ENCODE measurements at regions not wholly inside any gene's neighbourhood (a gene's known extent, or its start where the extent isn't known, plus 50 kb on each side); places are given as distances from the start of the nearest gene placed in this dataset.

DNA sequence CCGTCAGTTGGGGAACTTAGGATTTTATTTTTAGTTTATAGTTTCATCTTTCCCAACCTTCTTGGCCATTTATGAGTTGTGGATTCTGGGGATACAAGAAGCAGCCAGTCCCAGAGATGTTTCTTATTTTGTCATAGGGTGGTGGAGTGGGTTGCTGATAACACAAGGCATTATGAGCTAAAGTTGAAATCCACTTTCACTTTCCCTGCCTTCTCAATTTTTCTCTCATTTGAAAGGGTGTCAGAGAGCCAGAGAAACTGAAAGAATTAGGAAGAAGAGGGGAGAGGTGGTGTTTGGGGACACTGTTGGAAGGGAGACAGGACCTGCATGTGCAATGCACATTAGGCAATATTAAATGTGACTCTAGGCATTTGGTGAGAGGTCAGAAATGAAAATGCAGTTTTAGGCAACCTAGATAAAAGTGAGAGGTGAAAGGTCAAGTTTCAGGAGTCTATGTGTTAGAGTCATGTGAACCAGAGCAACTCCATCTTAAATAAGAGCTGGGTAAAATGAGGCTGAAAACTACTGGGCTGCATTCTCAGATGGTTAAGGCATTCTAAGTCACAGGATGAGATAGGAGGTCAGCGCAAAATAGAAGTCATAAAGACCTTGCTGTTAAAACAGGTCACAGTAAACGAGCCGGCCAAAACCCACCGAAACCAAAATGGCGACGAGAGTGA, 71.1 kb upstream of the F3 start:
- Mint-ChIP-seq H3K27me3 (ENCODE audit: low read depth) (peaks cover 8% of the 10 kb centered on the region), H3K27ac (no peak overlapping the region), H3K4me3 (no peak overlapping the region), H3K36me3 (ENCODE audit: low read depth) (no peaks in the 10 kb centered on the region), H3K9me3 (no peaks in the 10 kb centered on the region), H3K4me1 (ENCODE audit: low read depth) (peaks cover 11% of the 10 kb centered on the region)
- no peak for DNase-seq (ENCODE audit: low spot score)

DNA sequence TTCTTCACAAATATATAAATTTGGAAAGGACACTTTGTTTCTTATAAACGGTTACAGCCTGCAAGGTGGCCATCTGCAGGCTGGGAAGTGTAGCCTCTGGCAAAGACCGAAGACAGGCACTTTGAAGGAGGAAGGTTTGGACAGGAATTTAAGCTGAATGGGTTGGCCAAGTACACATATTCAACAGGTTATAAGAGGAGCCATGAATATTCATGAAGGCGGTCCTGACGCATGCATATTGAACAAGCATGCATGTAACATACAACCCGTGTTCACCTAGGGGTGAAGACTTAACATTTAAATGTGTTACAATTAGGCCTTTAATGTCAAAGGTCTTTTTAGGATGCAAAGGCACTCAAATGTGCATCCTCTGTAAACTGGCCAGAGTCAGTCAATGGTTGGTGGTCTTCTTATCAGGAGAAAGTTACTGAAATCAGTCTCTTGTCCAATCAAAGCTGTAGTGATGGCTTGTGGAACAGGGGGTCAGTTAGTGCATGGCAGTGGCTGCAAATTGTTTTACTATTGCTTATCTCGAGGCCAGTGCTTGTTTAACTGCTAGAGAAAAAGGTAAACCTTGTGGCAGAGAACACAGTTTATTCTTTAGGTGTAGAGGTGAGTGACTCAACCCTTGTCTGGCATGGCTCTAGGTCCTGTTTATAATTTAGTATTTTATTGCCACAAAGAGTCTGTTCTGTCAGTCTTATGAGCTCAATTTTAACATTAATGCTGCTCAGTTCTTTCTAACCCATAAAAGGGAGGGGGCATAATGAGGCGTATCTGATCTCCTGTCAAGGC, 70.3 kb upstream of the F3 start:
- Mint-ChIP-seq H3K27ac (no peak overlapping the region), H3K36me3 (ENCODE audit: low read depth) (no peaks in the 10 kb centered on the region), H3K4me1 (ENCODE audit: low read depth) (peaks cover 11% of the 10 kb centered on the region), H3K27me3 (ENCODE audit: low read depth) (peaks cover 8% of the 10 kb centered on the region), H3K4me3 (no peak overlapping the region), H3K9me3 (no peaks in the 10 kb centered on the region)
- DNase-seq (ENCODE audit: low spot score): no peak

DNA sequence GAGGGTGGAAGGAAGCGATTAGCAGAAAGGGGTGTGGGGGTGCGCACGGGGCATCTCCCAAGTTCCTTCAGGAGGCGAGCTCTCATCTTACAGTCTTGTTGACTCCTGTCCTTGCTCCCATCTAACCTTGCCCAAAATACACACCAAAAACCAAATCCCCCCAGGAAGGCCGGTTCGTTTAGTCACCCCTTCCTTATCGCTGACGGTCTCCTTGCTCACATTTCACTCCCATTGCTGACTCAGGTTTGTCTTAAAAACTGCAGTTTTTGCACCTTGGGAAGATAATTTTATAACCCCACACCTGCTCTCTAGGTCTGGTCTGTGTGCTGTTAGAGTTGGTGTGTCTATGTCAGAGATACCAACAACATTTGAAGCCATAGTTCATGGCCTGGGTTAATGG, 68.1 kb upstream of the F3 start:
- no peaks in the 10 kb centered on the region for H3K9me3 Mint-ChIP-seq
- peaks cover 5% of the 10 kb centered on the region for H3K4me1 Mint-ChIP-seq (ENCODE audit: low read depth)
- H3K27me3 Mint-ChIP-seq (ENCODE audit: low read depth): peaks cover 10% of the 10 kb centered on the region
- H3K27ac Mint-ChIP-seq: no peak overlapping the region
- DNase-seq (ENCODE audit: low spot score): no peak
- H3K4me3 Mint-ChIP-seq: no peak overlapping the region
- H3K36me3 Mint-ChIP-seq (ENCODE audit: low read depth): no peaks in the 10 kb centered on the region

DNA sequence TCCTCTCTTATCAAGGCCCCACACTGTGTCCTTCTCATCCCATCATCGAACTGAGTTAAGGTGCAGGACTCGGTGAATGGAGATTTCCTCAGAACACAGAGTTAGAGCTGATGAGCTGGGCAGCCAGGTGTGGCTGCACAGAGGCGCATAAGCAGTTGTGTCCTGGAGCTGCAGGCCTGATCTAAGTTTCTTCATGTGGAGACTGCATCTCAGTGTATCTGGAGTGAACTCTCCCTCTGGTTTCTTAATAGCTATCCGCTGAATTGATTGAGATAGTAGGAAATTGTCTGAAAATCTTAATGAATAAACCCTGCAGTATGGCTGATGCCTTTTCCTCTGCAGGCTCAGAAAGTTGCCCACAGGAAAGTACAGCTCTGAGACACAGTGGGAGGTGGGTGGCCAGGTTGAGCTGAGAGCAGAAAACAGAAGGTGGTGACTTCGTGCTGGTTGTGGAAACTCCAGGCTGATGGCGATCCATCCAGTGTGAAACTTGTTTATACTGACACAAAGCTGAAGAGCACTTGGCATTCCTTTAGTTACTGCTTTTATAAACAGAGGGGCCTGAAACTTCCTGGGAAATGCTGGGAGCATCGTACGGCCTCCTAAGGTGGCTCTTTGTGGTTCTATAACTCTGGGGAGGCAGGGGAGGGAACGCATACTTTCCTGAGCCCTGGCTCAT, 67.4 kb upstream of the F3 start:
- Mint-ChIP-seq H3K4me3 (no peak overlapping the region), H3K4me1 (ENCODE audit: low read depth) (peaks cover 5% of the 10 kb centered on the region), H3K27ac (no peak overlapping the region), H3K27me3 (ENCODE audit: low read depth) (peaks cover 10% of the 10 kb centered on the region), H3K36me3 (ENCODE audit: low read depth) (no peaks in the 10 kb centered on the region), H3K9me3 (no peaks in the 10 kb centered on the region)
- no peak for DNase-seq (ENCODE audit: low spot score)

DNA sequence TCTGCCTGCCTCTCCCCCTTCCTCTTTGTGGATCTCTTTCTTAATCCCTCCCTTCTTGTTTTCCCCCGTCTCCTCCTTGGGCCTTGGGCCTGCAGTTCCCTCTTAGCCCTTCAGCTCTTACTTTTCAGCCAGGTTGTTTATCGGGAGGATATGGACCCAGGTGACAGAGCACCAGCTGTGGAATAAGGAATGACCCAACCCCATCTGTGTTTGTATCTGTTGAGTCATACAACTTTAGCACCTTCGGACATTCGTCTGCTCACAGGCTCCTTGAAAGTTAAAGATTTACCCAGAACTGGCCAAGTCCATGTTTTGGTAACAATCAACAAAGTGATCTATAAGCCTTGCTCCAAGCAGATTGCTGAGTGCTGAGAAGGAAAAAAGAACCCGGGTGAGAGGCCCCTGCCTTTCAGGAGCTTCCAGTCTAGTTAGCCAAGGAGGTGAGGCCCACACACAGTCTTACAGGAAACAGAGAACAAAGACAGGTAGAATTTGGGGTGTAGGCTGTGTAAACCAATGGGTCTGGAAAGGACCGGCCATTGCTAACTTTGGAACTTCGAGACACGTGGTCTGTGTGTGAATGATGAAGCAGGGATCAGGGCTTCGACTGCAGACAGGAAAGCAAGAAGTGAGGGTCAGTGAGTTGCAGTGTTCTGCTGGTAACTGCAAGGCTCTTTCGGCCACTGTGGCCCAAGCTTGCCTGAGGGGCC, 66.7 kb upstream of the F3 start:
- peaks cover 15% of the 10 kb centered on the region for H3K27me3 Mint-ChIP-seq (ENCODE audit: low read depth)
- no peaks in the 10 kb centered on the region for H3K36me3 Mint-ChIP-seq (ENCODE audit: low read depth)
- no peak overlapping the region for H3K27ac Mint-ChIP-seq
- H3K4me1 Mint-ChIP-seq (ENCODE audit: low read depth): peaks cover 10% of the 10 kb centered on the region
- H3K9me3 Mint-ChIP-seq: no peaks in the 10 kb centered on the region
- H3K4me3 Mint-ChIP-seq: no peak overlapping the region
- no peak for DNase-seq (ENCODE audit: low spot score)

DNA sequence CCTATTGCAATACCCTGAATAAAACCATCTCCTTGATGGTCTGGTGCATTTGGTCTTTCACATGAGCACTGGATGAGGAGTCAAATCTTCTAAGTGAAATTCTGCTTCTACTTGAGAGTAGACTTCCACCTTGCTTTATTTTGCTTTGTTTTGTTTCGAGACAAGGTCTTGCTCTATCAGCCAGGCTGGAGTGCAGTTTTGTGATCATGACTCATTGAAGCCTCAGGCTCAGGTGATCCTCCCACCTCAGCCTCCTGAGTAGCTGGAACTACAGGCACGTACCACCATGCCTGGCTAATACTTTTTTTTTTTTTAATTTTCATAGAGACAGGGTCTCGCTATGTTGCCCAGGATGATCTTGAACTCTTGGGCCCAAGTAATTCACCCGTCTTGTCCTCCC, 65.8 kb upstream of the F3 start:
- Mint-ChIP-seq H3K9me3 (no peaks in the 10 kb centered on the region), H3K27ac (no peak overlapping the region), H3K4me3 (no peak overlapping the region), H3K27me3 (ENCODE audit: low read depth) (peaks cover 11% of the 10 kb centered on the region), H3K4me1 (ENCODE audit: low read depth) (peaks cover 10% of the 10 kb centered on the region), H3K36me3 (ENCODE audit: low read depth) (no peaks in the 10 kb centered on the region)
- no peak for DNase-seq (ENCODE audit: low spot score)

DNA sequence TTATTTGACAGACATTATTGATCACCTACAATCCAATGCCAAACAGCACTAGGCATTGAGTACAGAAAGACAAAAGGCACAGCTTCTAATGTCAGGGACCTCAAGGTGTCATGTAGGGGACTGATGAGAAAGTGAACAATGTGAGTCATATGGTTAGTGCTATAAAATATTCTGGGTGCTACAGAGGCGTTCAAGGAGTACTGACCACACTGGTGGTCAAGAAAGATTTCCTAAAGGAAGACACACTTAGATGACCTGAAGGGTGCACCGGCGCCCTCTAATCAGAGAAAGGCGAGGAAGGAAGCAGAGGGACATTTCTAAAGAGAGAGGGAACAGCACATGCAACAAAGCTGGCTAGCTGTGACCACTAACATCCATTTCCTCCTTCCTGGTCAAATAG, 64.9 kb upstream of the F3 start:
- no peak for DNase-seq (ENCODE audit: low spot score)
- H3K27ac Mint-ChIP-seq: no peak overlapping the region
- no peak overlapping the region for H3K4me3 Mint-ChIP-seq
- H3K9me3 Mint-ChIP-seq: no peaks in the 10 kb centered on the region
- H3K36me3 Mint-ChIP-seq (ENCODE audit: low read depth): no peaks in the 10 kb centered on the region
- H3K4me1 Mint-ChIP-seq (ENCODE audit: low read depth): peaks cover 19% of the 10 kb centered on the region
- H3K27me3 Mint-ChIP-seq (ENCODE audit: low read depth): peaks cover 13% of the 10 kb centered on the region

DNA sequence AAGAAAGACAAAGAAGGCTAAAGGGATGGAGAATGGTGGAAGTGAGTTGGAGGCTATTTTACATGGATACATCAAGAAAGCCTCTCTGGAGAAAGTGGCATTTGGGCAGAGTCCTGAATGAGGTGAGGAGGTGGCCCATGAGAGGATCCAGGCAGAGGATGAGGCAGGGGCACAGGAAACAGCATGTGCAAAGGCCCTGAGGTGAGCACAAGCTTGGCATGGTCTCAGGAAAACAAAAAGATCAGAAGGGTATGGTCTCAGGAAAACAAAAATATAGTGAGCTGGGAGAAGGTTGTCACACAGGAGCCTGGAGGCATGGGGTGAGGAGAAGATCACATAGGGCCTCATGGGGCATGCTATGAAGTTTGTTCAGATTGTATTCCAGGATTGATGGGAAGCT, 62.1 kb upstream of the F3 start:
- H3K9me3 Mint-ChIP-seq: no peaks in the 10 kb centered on the region
- peaks cover 31% of the 10 kb centered on the region for H3K27me3 Mint-ChIP-seq (ENCODE audit: low read depth)
- no peaks in the 10 kb centered on the region for H3K36me3 Mint-ChIP-seq (ENCODE audit: low read depth)
- H3K4me3 Mint-ChIP-seq: no peak overlapping the region
- no peak for DNase-seq (ENCODE audit: low spot score)
- peaks cover 19% of the 10 kb centered on the region for H3K4me1 Mint-ChIP-seq (ENCODE audit: low read depth)
- no peak overlapping the region for H3K27ac Mint-ChIP-seq

DNA sequence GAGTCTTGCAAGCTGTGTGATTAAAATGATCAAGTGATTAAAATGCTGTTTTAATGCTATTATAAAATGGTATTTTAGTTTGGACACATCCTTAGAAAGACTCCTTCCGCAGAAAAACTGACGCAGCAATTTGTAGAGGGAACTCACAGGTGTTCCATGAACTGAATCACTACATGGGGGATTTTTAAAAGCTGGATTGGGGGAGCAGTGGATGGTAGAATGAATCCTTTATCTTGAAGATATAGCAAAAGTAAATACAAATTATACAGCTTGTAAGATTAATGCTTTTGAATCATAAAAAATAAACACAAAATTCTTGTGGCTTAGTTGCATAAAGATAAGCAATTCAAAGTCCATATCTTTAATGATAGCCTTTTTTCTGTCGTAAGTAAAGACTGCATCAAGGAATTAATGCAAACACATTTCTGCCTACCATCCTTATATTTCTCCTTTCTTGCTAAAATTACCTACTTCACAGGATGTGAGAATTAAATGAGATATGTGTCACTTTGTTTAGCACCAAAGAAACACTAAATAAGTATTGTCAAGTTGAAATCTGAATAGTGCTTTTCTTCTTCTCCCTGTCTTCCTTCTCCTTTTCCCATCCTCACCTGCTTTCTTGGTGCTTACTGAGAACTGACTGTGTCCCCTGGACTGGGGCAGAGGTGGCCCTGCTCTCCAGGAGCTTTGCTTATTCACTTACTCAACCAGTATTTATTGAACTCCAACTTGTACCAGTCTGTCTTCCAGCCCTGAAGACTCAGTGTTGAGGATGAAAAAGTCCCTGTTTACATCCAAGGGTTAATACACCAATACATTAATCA, 61.5 kb upstream of the F3 start:
- Mint-ChIP-seq H3K27ac (no peak overlapping the region), H3K36me3 (ENCODE audit: low read depth) (no peaks in the 10 kb centered on the region), H3K4me3 (peak overlapping the region; percentile 70), H3K9me3 (no peaks in the 10 kb centered on the region), H3K27me3 (ENCODE audit: low read depth) (peaks cover 32% of the 10 kb centered on the region), H3K4me1 (ENCODE audit: low read depth) (peaks cover 19% of the 10 kb centered on the region)
- no peak for DNase-seq (ENCODE audit: low spot score)

DNA sequence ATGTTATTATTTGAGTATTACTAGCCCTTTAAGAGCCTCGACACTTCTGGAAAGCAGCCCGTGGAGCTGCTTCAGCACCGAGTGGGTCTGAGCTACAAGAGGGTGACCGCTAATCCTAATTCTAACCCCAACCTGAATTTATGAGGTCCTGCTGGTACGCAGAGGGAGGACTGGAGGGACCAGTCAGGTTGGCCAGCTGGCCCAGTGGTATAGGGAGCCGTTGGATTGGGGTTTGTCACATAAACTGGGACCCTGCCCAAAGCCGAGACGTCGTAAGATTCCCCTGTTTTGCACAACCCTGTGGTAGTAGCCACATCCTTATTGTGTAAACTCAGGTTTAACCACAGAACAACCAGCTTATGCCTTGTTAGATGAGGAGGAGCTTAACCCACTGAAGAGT, 60.8 kb upstream of the F3 start:
- Mint-ChIP-seq H3K4me1 (ENCODE audit: low read depth) (peaks cover 19% of the 10 kb centered on the region), H3K27me3 (ENCODE audit: low read depth) (peaks cover 35% of the 10 kb centered on the region), H3K27ac (peak overlapping the region; percentile 46), H3K4me3 (peak overlapping the region; percentile 70), H3K9me3 (no peaks in the 10 kb centered on the region), H3K36me3 (ENCODE audit: low read depth) (no peaks in the 10 kb centered on the region)
- DNase-seq (ENCODE audit: low spot score): peak; percentile 12

DNA sequence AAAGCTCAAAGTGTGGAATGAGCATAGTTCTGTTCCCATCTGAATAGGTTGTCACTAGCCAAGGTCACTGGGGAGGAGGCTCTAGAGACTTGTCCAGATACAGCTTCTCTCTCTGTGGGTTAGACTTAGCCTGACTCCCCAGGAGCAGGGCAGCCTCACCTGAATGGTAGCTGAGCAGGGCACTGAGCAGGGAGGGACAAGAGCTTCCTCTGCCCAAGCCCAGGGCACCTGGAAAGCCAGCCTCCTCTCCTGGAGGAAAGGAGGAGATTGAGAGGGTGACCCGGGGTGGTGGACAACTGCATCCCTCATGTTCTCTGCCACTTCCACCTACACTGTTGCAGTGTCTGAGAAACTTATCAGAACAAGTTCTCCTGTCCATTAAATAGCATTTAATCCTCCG, 59.0 kb upstream of the F3 start:
- H3K27me3 Mint-ChIP-seq (ENCODE audit: low read depth): peaks cover 39% of the 10 kb centered on the region
- no peak for DNase-seq (ENCODE audit: low spot score)
- H3K36me3 Mint-ChIP-seq (ENCODE audit: low read depth): no peaks in the 10 kb centered on the region
- H3K9me3 Mint-ChIP-seq: no peaks in the 10 kb centered on the region
- H3K4me3 Mint-ChIP-seq: no peak overlapping the region
- peaks cover 19% of the 10 kb centered on the region for H3K4me1 Mint-ChIP-seq (ENCODE audit: low read depth)
- no peak overlapping the region for H3K27ac Mint-ChIP-seq

DNA sequence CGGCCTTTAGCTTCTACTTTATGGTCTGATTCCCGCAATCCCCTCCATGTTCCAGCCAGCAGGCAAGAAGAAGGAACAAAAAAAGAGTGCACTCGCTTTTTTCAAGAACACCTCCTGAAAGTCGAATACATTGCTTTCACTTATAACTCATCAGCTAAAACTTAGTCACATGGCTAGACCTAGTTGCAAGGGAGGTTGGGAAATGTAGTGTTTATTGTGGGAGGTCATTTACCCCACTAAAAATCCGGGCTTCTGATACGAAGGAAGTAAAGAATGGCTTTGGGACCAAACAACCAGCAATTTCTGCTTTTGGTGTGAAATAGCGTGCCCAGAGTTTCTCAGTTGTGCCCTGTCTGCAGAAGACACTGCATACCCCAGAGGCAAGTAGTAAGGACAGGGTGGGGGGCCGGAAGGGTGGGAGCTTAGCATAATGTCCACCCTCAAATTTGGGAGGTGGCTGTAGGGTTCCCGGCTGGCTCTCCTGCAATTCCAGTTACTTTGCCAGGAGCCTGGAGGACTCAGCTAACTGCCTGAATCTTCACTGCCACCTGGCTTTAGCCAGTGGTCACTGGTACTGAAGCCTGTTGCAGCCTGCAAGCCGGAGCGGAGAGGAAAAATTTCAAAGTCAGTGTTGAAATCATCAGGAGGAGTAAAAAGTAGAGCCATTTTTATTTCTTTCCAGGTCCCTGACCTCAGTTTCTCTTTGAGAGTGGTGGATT, 57.7 kb upstream of the F3 start:
- no peak overlapping the region for H3K27ac Mint-ChIP-seq
- H3K27me3 Mint-ChIP-seq (ENCODE audit: low read depth): peaks cover 41% of the 10 kb centered on the region
- peaks cover 19% of the 10 kb centered on the region for H3K4me1 Mint-ChIP-seq (ENCODE audit: low read depth)
- no peaks in the 10 kb centered on the region for H3K9me3 Mint-ChIP-seq
- no peak for DNase-seq (ENCODE audit: low spot score)
- no peak overlapping the region for H3K4me3 Mint-ChIP-seq
- no peaks in the 10 kb centered on the region for H3K36me3 Mint-ChIP-seq (ENCODE audit: low read depth)

DNA sequence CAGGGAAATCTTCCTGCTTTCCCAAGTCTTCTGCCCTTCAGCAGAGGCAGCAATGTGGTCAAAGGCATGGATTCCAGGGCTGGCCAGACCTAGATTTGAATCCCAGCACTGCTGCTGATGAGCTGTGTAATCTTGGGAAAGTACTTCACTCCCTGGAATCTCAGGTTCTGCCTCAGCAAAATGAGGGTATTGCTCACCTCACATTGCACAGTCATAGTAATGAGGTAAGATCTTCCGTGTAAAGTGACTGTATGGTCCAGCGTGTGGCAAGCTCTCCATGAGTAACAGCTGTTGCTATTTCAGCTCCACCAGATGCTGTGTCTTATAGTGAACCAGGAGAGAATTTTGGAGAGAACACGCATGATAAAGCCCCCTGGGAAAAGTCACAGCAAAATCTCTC, 56.1 kb upstream of the F3 start:
- no peak overlapping the region for H3K4me3 Mint-ChIP-seq
- no peak overlapping the region for H3K27ac Mint-ChIP-seq
- H3K27me3 Mint-ChIP-seq (ENCODE audit: low read depth): peaks cover 35% of the 10 kb centered on the region
- peaks cover 12% of the 10 kb centered on the region for H3K4me1 Mint-ChIP-seq (ENCODE audit: low read depth)
- H3K9me3 Mint-ChIP-seq: no peaks in the 10 kb centered on the region
- DNase-seq (ENCODE audit: low spot score): no peak
- no peaks in the 10 kb centered on the region for H3K36me3 Mint-ChIP-seq (ENCODE audit: low read depth)
